ENCODE measurements at regions not wholly inside any gene's neighbourhood (a gene's known extent, or its start where the extent isn't known, plus 50 kb on each side); places are given as distances from the start of the nearest gene placed in this dataset.

DNA sequence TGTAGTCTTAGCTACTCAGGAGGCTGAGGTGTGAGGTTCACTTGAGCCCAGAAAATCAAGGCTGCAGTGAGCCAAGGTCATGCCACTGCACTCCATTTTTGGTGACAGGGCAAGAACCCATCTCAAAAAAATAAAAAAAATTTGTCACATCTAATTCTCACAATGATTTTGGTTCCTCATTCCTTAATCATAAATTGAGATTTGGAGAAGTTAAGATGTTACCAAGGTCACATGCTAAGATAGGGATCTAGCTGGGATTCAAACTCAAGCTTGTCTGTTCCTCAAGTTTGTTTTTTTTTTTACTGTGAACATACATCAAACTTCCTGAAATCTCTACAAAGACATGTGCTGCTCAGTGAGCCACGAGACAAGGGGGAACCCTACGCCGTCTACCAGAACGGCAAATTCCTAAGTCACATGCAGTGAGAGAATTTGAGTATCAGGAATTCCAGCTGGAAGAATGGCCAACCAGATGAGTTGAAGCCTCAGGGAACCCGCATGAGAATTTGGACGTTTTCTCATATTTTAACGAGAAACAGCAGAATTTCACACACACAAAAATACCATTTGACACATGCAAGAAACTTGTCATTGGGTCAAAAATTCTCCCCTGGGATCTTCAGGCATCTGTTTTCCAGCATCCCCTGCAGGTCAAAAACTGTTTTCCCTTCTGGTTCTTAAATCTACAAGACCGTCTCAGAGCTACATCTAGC lies 414.1 kb upstream of the GOT2 start:
- intact Hi-C loops (cut with DNase I; ENCODE audit: low total_unique reads) = no loop called here
- no peaks in the 10 kb centered on the region for H3K36me3 ChIP-seq
- 76 to 87% (median 82%) methylated on average over 8 of the region's 8 CpGs for WGBS, 5 donors
- no peak for DNase-seq
- no peaks in the 10 kb centered on the region for H3K9me3 ChIP-seq
- no peaks in the 10 kb centered on the region for H3K27me3 ChIP-seq (replicated peaks in 1 of 7)
- no peaks in the 10 kb centered on the region for H3K4me1 ChIP-seq
- H3K27ac ChIP-seq = no peak overlapping the region
- no peak for TF ChIP-seq POLR2AphosphoS5 (IDR thresholded peaks at IDR 0.05)
- no peak for TF ChIP-seq POLR2A (IDR thresholded peaks at IDR 0.05)
- TF ChIP-seq, protein P1, sequence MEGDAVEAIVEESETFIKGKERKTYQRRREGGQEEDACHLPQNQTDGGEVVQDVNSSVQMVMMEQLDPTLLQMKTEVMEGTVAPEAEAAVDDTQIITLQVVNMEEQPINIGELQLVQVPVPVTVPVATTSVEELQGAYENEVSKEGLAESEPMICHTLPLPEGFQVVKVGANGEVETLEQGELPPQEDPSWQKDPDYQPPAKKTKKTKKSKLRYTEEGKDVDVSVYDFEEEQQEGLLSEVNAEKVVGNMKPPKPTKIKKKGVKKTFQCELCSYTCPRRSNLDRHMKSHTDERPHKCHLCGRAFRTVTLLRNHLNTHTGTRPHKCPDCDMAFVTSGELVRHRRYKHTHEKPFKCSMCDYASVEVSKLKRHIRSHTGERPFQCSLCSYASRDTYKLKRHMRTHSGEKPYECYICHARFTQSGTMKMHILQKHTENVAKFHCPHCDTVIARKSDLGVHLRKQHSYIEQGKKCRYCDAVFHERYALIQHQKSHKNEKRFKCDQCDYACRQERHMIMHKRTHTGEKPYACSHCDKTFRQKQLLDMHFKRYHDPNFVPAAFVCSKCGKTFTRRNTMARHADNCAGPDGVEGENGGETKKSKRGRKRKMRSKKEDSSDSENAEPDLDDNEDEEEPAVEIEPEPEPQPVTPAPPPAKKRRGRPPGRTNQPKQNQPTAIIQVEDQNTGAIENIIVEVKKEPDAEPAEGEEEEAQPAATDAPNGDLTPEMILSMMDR (IDR thresholded peaks at IDR 0.05 in 8 of 11, conservative IDR thresholded peaks at IDR 0.05 in 3 of 11) = no peak
- H3K4me3 ChIP-seq = no peak overlapping the region

DNA sequence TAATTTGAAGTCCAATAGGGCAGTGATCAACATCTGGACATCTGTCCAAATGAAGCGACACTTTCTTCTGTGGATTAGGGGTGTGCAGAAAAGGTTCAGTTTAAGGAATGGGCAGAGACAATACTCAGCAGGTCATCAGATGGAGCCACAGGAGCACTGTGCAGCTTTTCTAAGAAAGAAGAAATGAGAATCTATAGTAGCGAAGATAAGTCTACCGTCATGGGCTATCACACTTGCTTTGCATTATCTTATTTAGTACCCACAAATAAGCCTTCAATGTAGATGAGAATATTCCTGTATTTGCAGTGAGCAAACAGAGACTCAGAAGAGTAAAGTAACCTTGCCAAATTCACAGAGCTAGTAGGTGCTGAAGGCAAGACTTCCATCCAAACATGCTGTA lies 412.0 kb upstream of the GOT2 start:
- Histone ChIP-seq H3K27ac (no peak overlapping the region), H3K4me3 (no peak overlapping the region), H3K9me3 (no peaks in the 10 kb centered on the region), H3K27me3 (replicated peaks in 1 of 7) (no peaks in the 10 kb centered on the region), H3K4me1 (no peaks in the 10 kb centered on the region), H3K36me3 (no peaks in the 10 kb centered on the region)
- intact Hi-C loops (cut with DNase I; ENCODE audit: low total_unique reads) = no loop called here
- TF ChIP-seq, protein P1 (IDR thresholded peaks at IDR 0.05 in 8 of 11, conservative IDR thresholded peaks at IDR 0.05 in 3 of 11) = no peak
- TF ChIP-seq POLR2A (IDR thresholded peaks at IDR 0.05) (no peak), POLR2AphosphoS5 (IDR thresholded peaks at IDR 0.05) (no peak)
- DNase-seq = no peak
- WGBS, 5 donors = 92 to 95% (median 94%) methylated on average over 3 of the region's 3 CpGs

DNA sequence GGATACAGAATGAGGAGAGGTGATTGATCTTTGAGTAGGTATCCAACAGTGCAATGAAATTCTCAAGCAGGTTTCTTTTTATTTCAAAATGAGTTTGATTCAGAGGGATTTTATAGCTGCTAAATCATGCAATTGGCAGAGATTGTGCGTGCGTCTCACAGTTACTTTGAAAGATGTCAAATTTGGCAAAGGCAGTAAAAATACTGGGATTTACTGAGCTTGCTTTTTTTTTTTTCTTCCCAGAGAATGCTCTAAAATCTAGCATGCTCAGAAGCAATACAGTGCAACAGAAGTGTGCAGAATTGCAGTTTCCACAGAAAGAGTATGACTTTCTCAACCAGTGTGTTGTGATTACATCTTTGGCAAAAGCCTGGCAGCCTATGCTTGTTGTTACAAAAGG lies 410.7 kb upstream of the GOT2 start:
- Histone ChIP-seq H3K36me3 (no peaks in the 10 kb centered on the region), H3K4me1 (no peaks in the 10 kb centered on the region), H3K9me3 (peaks cover 0 to 5% (median under 1%) of the 10 kb centered on the region in 8 donors), H3K27me3 (replicated peaks in 1 of 7) (no peaks in the 10 kb centered on the region), H3K27ac (no peak overlapping the region), H3K4me3 (no peak overlapping the region)
- TF ChIP-seq, protein P1 (IDR thresholded peaks at IDR 0.05 in 8 of 11, conservative IDR thresholded peaks at IDR 0.05 in 3 of 11) = no peak
- TF ChIP-seq POLR2A (IDR thresholded peaks at IDR 0.05) (no peak), POLR2AphosphoS5 (IDR thresholded peaks at IDR 0.05) (no peak)
- 83 to 92% (median 89%) methylated on average over 2 of the region's 2 CpGs for WGBS, 5 donors
- DNase-seq = no peak
- intact Hi-C loops (cut with DNase I; ENCODE audit: low total_unique reads) = no loop called here

- Histone ChIP-seq H3K36me3 (no peaks in the 10 kb centered on the region), H3K27ac (no peak overlapping the region), H3K9me3 (peaks cover 0 to 8% (median 2%) of the 10 kb centered on the region in 8 donors), H3K4me1 (no peaks in the 10 kb centered on the region), H3K27me3 (replicated peaks in 1 of 7) (no peaks in the 10 kb centered on the region), H3K4me3 (no peak overlapping the region)
- 48 to 74% (median 61%) methylated on average over 1 of the region's 1 CpG for WGBS, 5 donors
- no peak for DNase-seq
- TF ChIP-seq POLR2A (IDR thresholded peaks at IDR 0.05) (no peak), POLR2AphosphoS5 (IDR thresholded peaks at IDR 0.05) (no peak)
- TF ChIP-seq, protein P1 (IDR thresholded peaks at IDR 0.05 in 8 of 11, conservative IDR thresholded peaks at IDR 0.05 in 3 of 11) = no peak
- intact Hi-C loops (cut with DNase I; ENCODE audit: low total_unique reads) = no loop called here
Observed at GRCh38 chr16:59144326-59144725, 410.2 kb upstream of the GOT2 start.
